ENCODE measurements at regions not wholly inside any gene's neighbourhood (a gene's known extent, or its start where the extent isn't known, plus 50 kb on each side); places are given as distances from the start of the nearest gene placed in this dataset.

GRCh38 chr3:159881828-159882309 is 106.8 kb upstream of the IL12A start:
- TF ChIP-seq EZH2phosphoT487 (IDR thresholded peaks at IDR 0.05; ENCODE audit: borderline replicate concordance) (no peak), CTCF (IDR thresholded peaks at IDR 0.05 in 2 of 3, conservative IDR thresholded peaks at IDR 0.05 in 1 of 3; ENCODE audit: borderline replicate concordance in 1 of 3, insufficient read depth in 1 of 3, low read depth in 2 of 3, low read length in 2 of 3) (no peak), POLR2AphosphoS5 (IDR thresholded peaks at IDR 0.05; ENCODE audit: low read depth, low read length) (no peak), YY1 (IDR thresholded peaks at IDR 0.05; ENCODE audit: extremely low read depth, insufficient replicate concordance, low read depth, low read length) (no peak), POLR2A (IDR thresholded peaks at IDR 0.05; ENCODE audit: borderline replicate concordance, extremely low read depth, insufficient read depth, insufficient read length) (no peak), SP1 (IDR thresholded peaks at IDR 0.05; ENCODE audit: low read depth) (no peak), ZFX (IDR thresholded peaks at IDR 0.05) (no peak), EZH2 (IDR thresholded peaks at IDR 0.05) (no peak), ELF1 (IDR thresholded peaks at IDR 0.05; ENCODE audit: borderline replicate concordance, low read depth) (no peak), MAX (IDR thresholded peaks at IDR 0.05) (no peak), CEBPB (IDR thresholded peaks at IDR 0.05; ENCODE audit: low read depth) (no peak), RAD21 (IDR thresholded peaks at IDR 0.05; ENCODE audit: low read depth) (no peak)

All from HCT116 (cell line).